A549 (cell line): ENCODE measurements at regions not wholly inside any gene's neighbourhood (a gene's known extent, or its start where the extent isn't known, plus 50 kb on each side); places are given as distances from the start of the nearest gene placed in this dataset.

ENCODE experiments used
- ATAC-seq, 2 experiments: fragments of 200-7000 bp in 1 of 2; fragments of >200 bp in 1 of 2; cut with Nextera tagmentation in 1 of 2; cut with Tn5 transposase in 1 of 2; 3 replicates each; pipeline versions ENCODE4 v1.8.0 to v1.9.1; 2018 to 2020; ENCODE audit warnings: mild to moderate bottlenecking in 1 of 2, moderate library complexity in 1 of 2
- CTCF ChIA-PET: fragments of 300-600 bp; sonication (Branson Sonifier 250); formaldehyde crosslinking; extraction: SDS; loops from one replicate; lab custom pipeline; 2021; ENCODE audit warnings: antibody characterized with exemption, inconsistent platforms; lab: Yijun Ruan, JAX
- POLR2A ChIA-PET: fragments of 350-600 bp; formaldehyde crosslinking; extraction: SDS; loops from one replicate; lab custom pipeline; 2021; ENCODE audit warnings: antibody characterized with exemption, inconsistent platforms; lab: Yijun Ruan, JAX
- DNase-seq, 2 experiments: peaks; one replicate each; pipeline versions ENCODE4 v3.0.0 to v3.0.0-alpha.2; 2011 to 2016; ENCODE audit warnings: low read depth in 1 of 2, low spot score in 1 of 2
- FAIRE-seq: peaks from 2 replicates; lab custom pipeline; 2011; peaks lifted over from hg19 to GRCh38; lab: Jason Lieb, UNC
- H3K27ac ChIP-seq, 2 experiments: fragments of >200 bp; sonication (Bioruptor Twin); formaldehyde crosslinking; 3 replicates each; pipeline ENCODE4 v1.5.1; 2016 to 2017
- H3K4me1 ChIP-seq: fragments of >200 bp; sonication (Bioruptor Twin); formaldehyde crosslinking; 3 replicates; pipeline ENCODE4 v1.6.1; 2016
- H3K4me2 ChIP-seq: fragments of >200 bp; sonication (Bioruptor Twin); formaldehyde crosslinking; 3 replicates; pipeline ENCODE4 v1.6.1; 2016
- H3K4me3 ChIP-seq: fragments of >200 bp; sonication (Bioruptor Twin); formaldehyde crosslinking; 3 replicates; pipeline ENCODE4 v1.5.1; 2016
- H3K9me3 ChIP-seq: fragments of >200 bp; sonication (Bioruptor Twin); formaldehyde crosslinking; 3 replicates; pipeline ENCODE4 v1.6.1; 2016
- ATOH8 ChIP-seq: fragments of 250-450 bp; sonication (Bioruptor Pico); IDR thresholded peaks from 2 replicates; pipeline ENCODE4 v1.5.0; 2020; ENCODE audit warnings: low read depth, mild to moderate bottlenecking, moderate library complexity
- CHD4 ChIP-seq: fragments of 200-600 bp; sonication (generic); IDR thresholded peaks from 2 replicates; pipeline ENCODE4 v1.6.1; 2016; ENCODE audit warnings: antibody characterized with exemption, mild to moderate bottlenecking, borderline replicate concordance
- EHF ChIP-seq: fragments of 250-450 bp; sonication (Bioruptor Pico); IDR thresholded peaks from 2 replicates; pipeline ENCODE4 v1.5.0; 2020; ENCODE audit warnings: mild to moderate bottlenecking
- HES2 ChIP-seq: fragments of >200 bp; sonication (Bioruptor Twin); formaldehyde crosslinking; IDR thresholded peaks from 2 replicates; pipeline ENCODE4 v1.6.1; 2016
- HEYL ChIP-seq: fragments of 250-450 bp; sonication (Bioruptor Pico); IDR thresholded peaks from 2 replicates; pipeline ENCODE4 v1.8.0; 2021; ENCODE audit warnings: mild to moderate bottlenecking, moderate library complexity
- HOXA7 ChIP-seq: fragments of 250-450 bp; sonication (Bioruptor Pico); IDR thresholded peaks from 2 replicates; pipeline ENCODE4 v1.5.0; 2020; ENCODE audit warnings: mild to moderate bottlenecking, moderate library complexity
- HOXB5 ChIP-seq: fragments of 250-450 bp; sonication (Bioruptor Pico); IDR thresholded peaks from 2 replicates; pipeline ENCODE4 v1.5.0; 2020; ENCODE audit warnings: mild to moderate bottlenecking, moderate library complexity
- KDM1A ChIP-seq: fragments of 200-600 bp; sonication (generic); IDR thresholded peaks from 2 replicates; pipeline ENCODE4 v1.6.1; 2016; ENCODE audit warnings: low read depth, mild to moderate bottlenecking
- MAFK ChIP-seq: fragments of 450-650 bp; IDR thresholded peaks from 2 replicates; pipeline ENCODE4 v1.6.1; 2014; ENCODE audit not compliant: partially characterized antibody
- MAZ ChIP-seq: fragments of 150-350 bp; IDR thresholded peaks from 2 replicates; pipeline ENCODE4 v1.6.1; 2014; ENCODE audit warnings: antibody characterized with exemption, low read depth, low read length, borderline replicate concordance
- NFE2L2 ChIP-seq: fragments of 150-350 bp; conservative IDR thresholded peaks from 2 replicates; pipeline ENCODE4 v1.6.1; 2014; ENCODE audit warnings: low read length
- PHF8 ChIP-seq: fragments of 200-600 bp; sonication (generic); IDR thresholded peaks from 2 replicates; pipeline ENCODE4 v1.6.1; 2016; ENCODE audit warnings: low read depth, mild to moderate bottlenecking, antibody characterized with exemption, moderate library complexity, borderline replicate concordance
- POLR2AphosphoS2 ChIP-seq: conservative IDR thresholded peaks from 2 replicates; pipeline ENCODE4 v1.6.1; 2012; ENCODE audit warnings: low read length, improper control_type of control experiment, inconsistent platforms
- RFX5 ChIP-seq: fragments of 450-650 bp; IDR thresholded peaks from 2 replicates; pipeline ENCODE4 v1.7.1; 2014; ENCODE audit warnings: antibody characterized with exemption, mild to moderate bottlenecking, moderate library complexity
- RNF2 ChIP-seq: fragments of 200-600 bp; sonication (generic); IDR thresholded peaks from 2 replicates; pipeline ENCODE4 v1.6.1; 2016; ENCODE audit warnings: low read depth, mild to moderate bottlenecking, antibody characterized with exemption, moderate library complexity, borderline replicate concordance
- SMC3 ChIP-seq: fragments of >200 bp; sonication (Bioruptor Twin); formaldehyde crosslinking; IDR thresholded peaks from 3 replicates; pipeline ENCODE4 v1.6.1; 2018; ENCODE audit warnings: inconsistent platforms
- SREBF2 ChIP-seq: fragments of 450-650 bp; IDR thresholded peaks from 2 replicates; pipeline ENCODE4 v1.6.1; 2014; ENCODE audit warnings: mild to moderate bottlenecking, moderate library complexity
- TP53 ChIP-seq: fragments of 250-450 bp; sonication (Bioruptor Pico); IDR thresholded peaks from 2 replicates; pipeline ENCODE4 v1.5.0; 2021; ENCODE audit warnings: mild to moderate bottlenecking, moderate library complexity
- ZNF302 ChIP-seq: fragments of 250-450 bp; sonication (Bioruptor Pico); IDR thresholded peaks from 2 replicates; pipeline ENCODE4 v1.9.0; 2021; ENCODE audit warnings: inconsistent platforms, mild to moderate bottlenecking, moderate library complexity
- WGBS: methylation state at CpG from one replicate; pipeline ENCODE4 v1.1.6; 2017; ENCODE audit errors: missing lambda C conversion rate; 5-methylcytosine and 5-hydroxymethylcytosine counted together

GRCh38 chr1:96030312-96030711 lies 691.3 kb upstream of the PTBP2 start:
- H3K9me3 ChIP-seq: no peaks in the 10 kb centered on the region
- no peak for DNase-seq
- no peak for ATAC-seq
- CTCF ChIA-PET: no interaction called here
- TF ChIP-seq MAFK (peak; percentile 44), RFX5 (no peak)
- WGBS: 0% methylated on average over 1 of the region's 1 CpG
- H3K4me3 ChIP-seq: no peak overlapping the region
- H3K4me2 ChIP-seq: no peak overlapping the region
- POLR2A ChIA-PET: no interaction called here
- H3K4me1 ChIP-seq: no peaks in the 10 kb centered on the region
- FAIRE-seq: no peak
- no peak overlapping the region for H3K27ac ChIP-seq

- POLR2A ChIA-PET: no interaction called here
- Histone ChIP-seq H3K4me2 (no peak overlapping the region), H3K9me3 (no peaks in the 10 kb centered on the region), H3K4me3 (no peak overlapping the region)
- no peak for ATAC-seq
- no peak for FAIRE-seq
- DNase-seq: no peak
- TF ChIP-seq SMC3 (no peak), ZNF302 (CRISPR knock-in tag) (no peak), KDM1A (no peak)
- TF ChIP-seq, all 56 proteins: peak for 0
- 0% methylated on average over 2 of the region's 2 CpGs for WGBS
- CTCF ChIA-PET: no interaction called here
- no peak overlapping the region for H3K27ac ChIP-seq
- H3K4me1 ChIP-seq: no peaks in the 10 kb centered on the region
Observed at GRCh38 chr1:96034006-96034405, 687.6 kb upstream of the PTBP2 start.

GRCh38 chr1:96036763-96037162 lies 684.8 kb upstream of the PTBP2 start:
- DNase-seq: no peak
- H3K4me1 ChIP-seq: no peaks in the 10 kb centered on the region
- no peak for FAIRE-seq
- ChIA-PET CTCF (no interaction called here), POLR2A (no interaction called here)
- no peak overlapping the region for H3K4me3 ChIP-seq
- no peak overlapping the region for H3K4me2 ChIP-seq
- H3K9me3 ChIP-seq: no peaks in the 10 kb centered on the region
- TF ChIP-seq MAZ (no peak), ATOH8 (no peak), HOXA7 (CRISPR knock-in tag) (no peak), RNF2 (no peak), POLR2AphosphoS2 (no peak), KDM1A (no peak), PHF8 (no peak)
- no peak for ATAC-seq
- 13% methylated on average over 3 of the region's 3 CpGs for WGBS
- H3K27ac ChIP-seq: no peak overlapping the region

- Histone ChIP-seq H3K9me3 (no peaks in the 10 kb centered on the region), H3K27ac (no peak overlapping the region)
- no peak for FAIRE-seq
- TF ChIP-seq HEYL (CRISPR knock-in tag) (no peak), HES2 (no peak)
- TF ChIP-seq, all 56 proteins: peak for 0
- DNase-seq (no peak), ATAC-seq (no peak)
- WGBS: 23% methylated on average over 1 of the region's 1 CpG
- no peaks in the 10 kb centered on the region for H3K4me1 ChIP-seq
- H3K4me3 ChIP-seq: no peak overlapping the region
- no peak overlapping the region for H3K4me2 ChIP-seq
- ChIA-PET POLR2A (no interaction called here), CTCF (no interaction called here)
Observed at GRCh38 chr1:96038636-96039035, 682.9 kb upstream of the PTBP2 start.

GRCh38 chr1:96039910-96040309 lies 681.7 kb upstream of the PTBP2 start:
- FAIRE-seq (no peak), DNase-seq (no peak), ATAC-seq (no peak)
- TF ChIP-seq EHF (CRISPR knock-in tag) (no peak), CHD4 (no peak), SREBF2 (no peak), HOXA7 (CRISPR knock-in tag) (no peak), HOXB5 (CRISPR knock-in tag) (no peak), NFE2L2 (no peak), TP53 (no peak)
- Histone ChIP-seq H3K9me3 (no peaks in the 10 kb centered on the region), H3K27ac (no peak overlapping the region), H3K4me3 (no peak overlapping the region), H3K4me2 (no peak overlapping the region), H3K4me1 (no peaks in the 10 kb centered on the region)
- CTCF ChIA-PET: no interaction called here
- POLR2A ChIA-PET: no interaction called here
